ENCODE measurements at regions not wholly inside any gene's neighbourhood (a gene's known extent, or its start where the extent isn't known, plus 50 kb on each side); places are given as distances from the start of the nearest gene placed in this dataset.

GRCh38 chr2:17322461-17322860 lies 195.8 kb downstream of the RAD51AP2 start:
- TF ChIP-seq, protein P1, sequence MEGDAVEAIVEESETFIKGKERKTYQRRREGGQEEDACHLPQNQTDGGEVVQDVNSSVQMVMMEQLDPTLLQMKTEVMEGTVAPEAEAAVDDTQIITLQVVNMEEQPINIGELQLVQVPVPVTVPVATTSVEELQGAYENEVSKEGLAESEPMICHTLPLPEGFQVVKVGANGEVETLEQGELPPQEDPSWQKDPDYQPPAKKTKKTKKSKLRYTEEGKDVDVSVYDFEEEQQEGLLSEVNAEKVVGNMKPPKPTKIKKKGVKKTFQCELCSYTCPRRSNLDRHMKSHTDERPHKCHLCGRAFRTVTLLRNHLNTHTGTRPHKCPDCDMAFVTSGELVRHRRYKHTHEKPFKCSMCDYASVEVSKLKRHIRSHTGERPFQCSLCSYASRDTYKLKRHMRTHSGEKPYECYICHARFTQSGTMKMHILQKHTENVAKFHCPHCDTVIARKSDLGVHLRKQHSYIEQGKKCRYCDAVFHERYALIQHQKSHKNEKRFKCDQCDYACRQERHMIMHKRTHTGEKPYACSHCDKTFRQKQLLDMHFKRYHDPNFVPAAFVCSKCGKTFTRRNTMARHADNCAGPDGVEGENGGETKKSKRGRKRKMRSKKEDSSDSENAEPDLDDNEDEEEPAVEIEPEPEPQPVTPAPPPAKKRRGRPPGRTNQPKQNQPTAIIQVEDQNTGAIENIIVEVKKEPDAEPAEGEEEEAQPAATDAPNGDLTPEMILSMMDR (IDR thresholded peaks at IDR 0.05), result no peak
- no peak for TF ChIP-seq POLR2AphosphoS5 (IDR thresholded peaks at IDR 0.05)

All from sigmoid colon (tissue), 4 donors.